HL-60 (cell line): ENCODE measurements at regions not wholly inside any gene's neighbourhood (a gene's known extent, or its start where the extent isn't known, plus 50 kb on each side); places are given as distances from the start of the nearest gene placed in this dataset.

Source experiments
- GABPA ChIP-seq: IDR thresholded peaks from 2 replicates; pipeline ENCODE4 v1.6.1; 2012; ENCODE audit warnings: low read depth
- POLR2AphosphoS5 ChIP-seq: IDR thresholded peaks from 2 replicates; pipeline ENCODE4 v1.6.1; 2012; ENCODE audit warnings: low read depth
- TF ChIP-seq, protein P1 (sequence below): IDR thresholded peaks from one replicate; pipeline ENCODE4 v1.5.1; 2011; ENCODE audit warnings: low read length, control low read depth, inconsistent platforms; ENCODE audit not compliant: insufficient read depth
- TF ChIP-seq, protein P2 (sequence below): IDR thresholded peaks from 2 replicates; pipeline ENCODE4 v1.6.1; 2012; ENCODE audit warnings: low read depth; ENCODE audit not compliant: insufficient replicate concordance

DNA sequence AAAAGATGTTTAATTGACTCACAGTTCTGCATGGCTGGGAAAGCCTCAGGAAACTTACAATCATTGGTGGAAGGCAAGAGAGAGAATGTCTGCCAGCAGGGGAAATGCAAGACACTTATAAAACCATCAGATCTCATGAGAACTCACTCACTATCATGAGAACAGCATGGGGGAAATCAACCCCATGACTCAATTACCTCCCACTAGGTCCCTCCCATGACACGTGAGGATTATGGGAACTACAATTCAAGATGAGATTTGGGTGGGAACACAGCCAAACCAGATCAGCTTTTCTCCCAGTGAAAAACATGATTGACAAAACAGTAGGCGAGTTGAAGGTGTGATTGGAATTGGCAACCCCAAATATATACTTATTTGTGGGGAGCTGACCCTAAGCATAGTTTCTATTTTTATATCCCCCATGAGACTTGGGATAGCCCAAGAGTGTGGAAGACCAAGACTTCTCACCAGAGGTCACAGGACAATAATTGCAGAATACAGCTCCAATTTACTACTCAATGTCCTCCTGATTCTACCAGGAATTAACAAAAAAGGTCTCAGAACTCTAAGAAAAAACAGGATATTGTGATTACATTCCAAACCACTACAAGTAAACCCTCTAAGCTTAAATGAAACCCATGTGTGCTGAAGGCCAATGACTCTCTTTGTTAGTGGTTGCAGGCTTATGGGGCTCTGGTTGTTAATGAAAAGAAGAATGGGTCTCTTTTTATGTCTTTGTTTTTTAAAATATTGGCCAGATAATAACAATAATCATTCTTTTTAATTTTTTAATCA is 96.1 kb upstream of the PIK3C3 start:
- TF ChIP-seq, protein P1, sequence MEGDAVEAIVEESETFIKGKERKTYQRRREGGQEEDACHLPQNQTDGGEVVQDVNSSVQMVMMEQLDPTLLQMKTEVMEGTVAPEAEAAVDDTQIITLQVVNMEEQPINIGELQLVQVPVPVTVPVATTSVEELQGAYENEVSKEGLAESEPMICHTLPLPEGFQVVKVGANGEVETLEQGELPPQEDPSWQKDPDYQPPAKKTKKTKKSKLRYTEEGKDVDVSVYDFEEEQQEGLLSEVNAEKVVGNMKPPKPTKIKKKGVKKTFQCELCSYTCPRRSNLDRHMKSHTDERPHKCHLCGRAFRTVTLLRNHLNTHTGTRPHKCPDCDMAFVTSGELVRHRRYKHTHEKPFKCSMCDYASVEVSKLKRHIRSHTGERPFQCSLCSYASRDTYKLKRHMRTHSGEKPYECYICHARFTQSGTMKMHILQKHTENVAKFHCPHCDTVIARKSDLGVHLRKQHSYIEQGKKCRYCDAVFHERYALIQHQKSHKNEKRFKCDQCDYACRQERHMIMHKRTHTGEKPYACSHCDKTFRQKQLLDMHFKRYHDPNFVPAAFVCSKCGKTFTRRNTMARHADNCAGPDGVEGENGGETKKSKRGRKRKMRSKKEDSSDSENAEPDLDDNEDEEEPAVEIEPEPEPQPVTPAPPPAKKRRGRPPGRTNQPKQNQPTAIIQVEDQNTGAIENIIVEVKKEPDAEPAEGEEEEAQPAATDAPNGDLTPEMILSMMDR = no peak
- TF ChIP-seq POLR2AphosphoS5 (no peak), GABPA (no peak)
- TF ChIP-seq, protein P2, sequence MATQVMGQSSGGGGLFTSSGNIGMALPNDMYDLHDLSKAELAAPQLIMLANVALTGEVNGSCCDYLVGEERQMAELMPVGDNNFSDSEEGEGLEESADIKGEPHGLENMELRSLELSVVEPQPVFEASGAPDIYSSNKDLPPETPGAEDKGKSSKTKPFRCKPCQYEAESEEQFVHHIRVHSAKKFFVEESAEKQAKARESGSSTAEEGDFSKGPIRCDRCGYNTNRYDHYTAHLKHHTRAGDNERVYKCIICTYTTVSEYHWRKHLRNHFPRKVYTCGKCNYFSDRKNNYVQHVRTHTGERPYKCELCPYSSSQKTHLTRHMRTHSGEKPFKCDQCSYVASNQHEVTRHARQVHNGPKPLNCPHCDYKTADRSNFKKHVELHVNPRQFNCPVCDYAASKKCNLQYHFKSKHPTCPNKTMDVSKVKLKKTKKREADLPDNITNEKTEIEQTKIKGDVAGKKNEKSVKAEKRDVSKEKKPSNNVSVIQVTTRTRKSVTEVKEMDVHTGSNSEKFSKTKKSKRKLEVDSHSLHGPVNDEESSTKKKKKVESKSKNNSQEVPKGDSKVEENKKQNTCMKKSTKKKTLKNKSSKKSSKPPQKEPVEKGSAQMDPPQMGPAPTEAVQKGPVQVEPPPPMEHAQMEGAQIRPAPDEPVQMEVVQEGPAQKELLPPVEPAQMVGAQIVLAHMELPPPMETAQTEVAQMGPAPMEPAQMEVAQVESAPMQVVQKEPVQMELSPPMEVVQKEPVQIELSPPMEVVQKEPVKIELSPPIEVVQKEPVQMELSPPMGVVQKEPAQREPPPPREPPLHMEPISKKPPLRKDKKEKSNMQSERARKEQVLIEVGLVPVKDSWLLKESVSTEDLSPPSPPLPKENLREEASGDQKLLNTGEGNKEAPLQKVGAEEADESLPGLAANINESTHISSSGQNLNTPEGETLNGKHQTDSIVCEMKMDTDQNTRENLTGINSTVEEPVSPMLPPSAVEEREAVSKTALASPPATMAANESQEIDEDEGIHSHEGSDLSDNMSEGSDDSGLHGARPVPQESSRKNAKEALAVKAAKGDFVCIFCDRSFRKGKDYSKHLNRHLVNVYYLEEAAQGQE = no peak
